ENCODE measurements at regions not wholly inside any gene's neighbourhood (a gene's known extent, or its start where the extent isn't known, plus 50 kb on each side); places are given as distances from the start of the nearest gene placed in this dataset.

- Histone ChIP-seq H3K9ac (replicated peaks; ENCODE audit: extremely low read depth, insufficient read depth, low read length) (no peak overlapping the region), H3K27ac (ENCODE audit: insufficient read depth, low read depth, low read length) (no peak overlapping the region), H3K4me1 (ENCODE audit: control insufficient read depth, extremely low read depth, insufficient read depth, low read length) (no peaks in the 10 kb centered on the region), H4K20me1 (replicated peaks; ENCODE audit: control insufficient read depth, extremely low read depth, insufficient read depth, low read length) (no peaks in the 10 kb centered on the region), H2AFZ (ENCODE audit: low read depth, low read length) (no peak overlapping the region), H3K9me1 (replicated peaks; ENCODE audit: control insufficient read depth, extremely low read depth, insufficient read depth, low read length) (no peaks in the 10 kb centered on the region), H3K79me2 (ENCODE audit: control insufficient read depth, insufficient read depth, low read length) (no peaks in the 10 kb centered on the region), H3K4me3 (replicated peaks in 1 of 3; ENCODE audit: insufficient read depth in 1 of 3, low read depth in 1 of 3, low read length in 3 of 3) (no peak overlapping the region), H3K9me3 (replicated peaks; ENCODE audit: control insufficient read depth, insufficient read depth, low read length) (no peaks in the 10 kb centered on the region), H3K36me3 (ENCODE audit: control insufficient read depth in 2 of 2, extremely low read depth in 1 of 2, insufficient read depth in 2 of 2, low read length in 2 of 2) (no peaks in the 10 kb centered on the region), H3K27me3 (ENCODE audit: control insufficient read depth in 2 of 2, insufficient read depth in 2 of 2, low read length in 2 of 2) (no peaks in the 10 kb centered on the region), H3K4me2 (ENCODE audit: insufficient read depth, low read length) (no peak overlapping the region)
- CTCF ChIA-PET = interaction anchor here (1.0 kb wide), 1 partner anchor 124 kb away, joined by 3 read pairs; no protein-coding TSS in a partner anchor
- DNase-seq (ENCODE audit: low read depth, low spot score) (no peak), FAIRE-seq (no peak)
- no TSS peak for BruUV-seq (replicated peaks)
- POLR2A ChIA-PET = no interaction called here
- intact Hi-C loops (cut with micrococcal nuclease) = no loop called here
- TF ChIP-seq FOS (IDR thresholded peaks at IDR 0.05; ENCODE audit: borderline replicate concordance, insufficient read depth, low read length) (no peak), CTCF (IDR thresholded peaks at IDR 0.05; ENCODE audit: extremely low read depth in 1 of 2, insufficient read depth in 1 of 2, low read depth in 1 of 2, low read length in 2 of 2) (no peak), POLR2A (IDR thresholded peaks at IDR 0.05; ENCODE audit: low read depth, low read length) (no peak), EZH2 (IDR thresholded peaks at IDR 0.05; ENCODE audit: borderline replicate concordance, low read depth, low read length, severe bottlenecking) (no peak), GATA2 (IDR thresholded peaks at IDR 0.05; ENCODE audit: insufficient read depth, insufficient read length, low read depth, low read length) (no peak), JUN (IDR thresholded peaks at IDR 0.05; ENCODE audit: borderline replicate concordance, insufficient read depth, insufficient read length, low read depth) (no peak), MYC (IDR thresholded peaks at IDR 0.05; ENCODE audit: low read depth, low read length) (no peak), MAX (IDR thresholded peaks at IDR 0.05; ENCODE audit: insufficient read depth, insufficient read length) (no peak), POLR2AphosphoS5 (IDR thresholded peaks at IDR 0.05; ENCODE audit: insufficient read depth, low read depth, low read length) (no peak)
- dilution Hi-C loops (cut with MboI; ENCODE audit: extremely low pct_ligation_motif_present, low sequenced_read_pairs) = no loop called here
Observed at GRCh38 chr6:43938178-43939105, 168.4 kb downstream of the VEGFA start.

All from endothelial cell of umbilical vein (primary cell).